ENCODE measurements at regions not wholly inside any gene's neighbourhood (a gene's known extent, or its start where the extent isn't known, plus 50 kb on each side); places are given as distances from the start of the nearest gene placed in this dataset.

GRCh38 chr9:73649552-73649951 lies 497.9 kb downstream of the ANXA1 start:
- TF ChIP-seq POLR2A (IDR thresholded peaks at IDR 0.05), result no peak
- no peak for TF ChIP-seq CTCF (IDR thresholded peaks at IDR 0.05)

Data from heart left ventricle (tissue), 13 donors.